Fibroblast of the conjunctiva (primary cell): ENCODE measurements at regions not wholly inside any gene's neighbourhood (a gene's known extent, or its start where the extent isn't known, plus 50 kb on each side); places are given as distances from the start of the nearest gene placed in this dataset.

Source experiments
- DNase-seq: peaks from one replicate; pipeline ENCODE4 v3.0.0-alpha.2; 2010; ENCODE audit warnings: low read depth

GRCh38 chr2:226652983-226653765 lies 146.4 kb downstream of the IRS1 start:
- DNase-seq: no peak

DNA sequence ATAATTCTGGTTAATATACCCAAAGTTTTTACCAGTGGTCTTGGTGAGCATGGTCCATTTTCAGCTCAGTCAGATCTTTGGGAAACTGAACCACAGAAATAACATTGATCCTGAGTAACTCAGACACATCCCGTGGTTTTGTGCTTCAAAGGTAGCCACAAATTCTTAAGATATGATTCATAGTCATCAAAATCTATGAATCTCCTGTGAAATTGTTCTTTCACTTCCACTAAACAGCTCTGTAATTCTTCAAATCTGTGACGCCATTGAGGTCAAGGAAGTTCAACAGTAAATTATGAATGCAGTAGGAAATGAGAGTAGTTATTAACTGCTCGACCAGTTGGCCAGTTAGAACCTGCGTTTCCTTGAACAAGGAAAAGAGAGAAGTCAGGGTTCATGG lies 147.3 kb downstream of the IRS1 start:
- no peak for DNase-seq

- DNase-seq: peak; percentile 89
Observed at GRCh38 chr2:226649871-226650660, 149.6 kb downstream of the IRS1 start.

- DNase-seq: no peak
Observed at GRCh38 chr2:226649201-226649600, 150.4 kb downstream of the IRS1 start.

DNA sequence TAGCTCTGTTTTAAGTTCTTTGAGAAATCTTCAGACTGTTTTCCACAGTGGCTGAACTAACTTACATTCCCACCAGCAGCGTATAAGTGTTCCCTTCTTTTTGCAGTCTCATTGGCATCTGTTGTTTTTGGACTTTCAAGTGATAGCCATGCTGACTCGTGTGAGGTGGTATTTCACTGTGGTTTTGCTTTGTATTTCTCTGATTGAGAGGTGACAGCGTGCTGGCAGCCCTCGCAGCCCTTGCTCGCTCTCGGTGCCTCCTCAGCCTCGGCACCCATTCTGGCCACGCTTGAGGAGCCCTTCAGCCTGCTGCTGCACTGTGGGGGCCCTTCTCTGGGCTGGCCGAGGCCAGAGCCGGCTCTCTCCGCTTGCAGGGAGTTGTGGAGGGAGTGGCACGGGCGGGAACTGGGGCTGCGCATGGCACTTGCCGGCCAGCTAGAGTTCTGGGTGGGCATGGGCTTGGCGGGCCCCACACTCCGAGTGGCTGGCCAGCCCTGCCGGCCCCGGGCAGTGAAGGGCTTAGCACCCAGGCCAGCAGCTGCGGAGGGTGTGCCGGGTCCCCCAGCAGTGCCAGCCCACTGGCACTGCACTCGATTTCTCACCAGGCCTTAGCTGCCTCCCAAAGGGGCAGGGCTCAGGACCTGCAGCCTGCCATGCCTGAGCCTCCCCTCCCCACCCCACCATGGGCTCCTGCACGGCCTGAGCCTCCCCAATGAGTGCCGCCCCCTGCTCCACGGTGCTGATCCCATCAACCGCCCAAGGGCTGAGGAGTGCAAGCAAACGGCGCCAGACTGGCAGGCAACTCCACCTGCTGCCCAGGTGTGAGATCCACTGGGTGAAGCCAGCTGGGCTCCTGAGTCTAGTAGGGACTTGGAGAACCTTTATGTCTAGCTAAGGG lies 151.8 kb downstream of the IRS1 start:
- DNase-seq: no peak

- DNase-seq: no peak
Observed at GRCh38 chr2:226644399-226644865, 155.2 kb downstream of the IRS1 start.

- no peak for DNase-seq
Observed at GRCh38 chr2:226643946-226644282, 155.7 kb downstream of the IRS1 start.

GRCh38 chr2:226643030-226643945 lies 156.3 kb downstream of the IRS1 start:
- no peak for DNase-seq

GRCh38 chr2:226641008-226641407 lies 158.6 kb downstream of the IRS1 start:
- DNase-seq: no peak

GRCh38 chr2:226640501-226640900 lies 159.1 kb downstream of the IRS1 start:
- DNase-seq: no peak

- no peak for DNase-seq
Observed at GRCh38 chr2:226639550-226639949, 160.1 kb downstream of the IRS1 start.

DNA sequence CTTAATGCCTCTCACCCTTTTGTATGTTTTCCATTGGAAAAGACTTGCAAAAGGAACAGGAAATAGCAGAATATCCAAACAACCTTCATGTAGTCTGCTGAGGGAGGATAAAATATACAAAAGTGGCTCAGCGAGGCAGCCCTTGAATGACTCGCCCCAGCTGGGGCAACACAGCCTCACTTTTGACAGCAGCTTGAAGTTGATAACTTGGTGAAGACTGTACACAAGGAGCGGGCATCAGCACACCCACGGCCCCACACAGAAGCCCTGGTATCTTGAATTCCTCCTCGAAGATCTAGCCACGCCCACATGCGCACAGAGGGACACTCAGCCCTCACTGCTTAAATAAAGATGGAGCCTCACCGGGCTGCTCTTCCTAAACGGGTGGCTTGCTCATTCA lies 161.0 kb downstream of the IRS1 start:
- DNase-seq: no peak

- no peak for DNase-seq
Observed at GRCh38 chr2:226637383-226637782, 162.2 kb downstream of the IRS1 start.

- no peak for DNase-seq
Observed at GRCh38 chr2:226636586-226636985, 163.0 kb downstream of the IRS1 start.

DNA sequence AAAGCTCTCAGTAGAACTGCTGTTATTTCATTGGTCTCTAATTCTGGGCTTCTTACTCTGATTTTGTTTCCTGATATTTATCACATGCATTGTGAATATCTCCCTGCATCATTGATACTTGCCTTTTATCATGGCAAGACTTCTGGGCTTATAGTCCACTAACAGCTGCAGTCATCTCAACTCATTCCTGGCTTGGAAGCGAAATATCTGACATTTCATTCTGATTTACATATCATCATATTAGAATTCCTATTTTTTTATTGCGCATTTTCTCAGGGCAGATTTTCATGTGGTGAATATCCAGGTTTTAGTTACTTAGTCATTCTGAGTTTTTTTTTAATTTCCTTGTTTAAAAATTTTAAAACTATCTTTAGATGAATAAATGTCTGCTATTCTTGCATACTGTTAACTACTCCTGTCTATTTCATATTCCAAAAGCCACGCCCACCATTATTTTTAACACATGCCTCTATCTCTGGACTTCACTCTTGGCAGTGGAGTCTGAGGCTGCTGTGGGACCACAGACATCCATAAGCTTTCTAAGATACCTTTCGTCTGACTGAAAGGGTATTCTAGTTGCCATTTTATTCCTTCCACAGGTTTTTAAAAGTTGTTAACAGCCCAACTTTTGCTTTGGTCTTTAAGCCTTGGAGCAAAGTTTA lies 164.5 kb downstream of the IRS1 start:
- DNase-seq: no peak

DNA sequence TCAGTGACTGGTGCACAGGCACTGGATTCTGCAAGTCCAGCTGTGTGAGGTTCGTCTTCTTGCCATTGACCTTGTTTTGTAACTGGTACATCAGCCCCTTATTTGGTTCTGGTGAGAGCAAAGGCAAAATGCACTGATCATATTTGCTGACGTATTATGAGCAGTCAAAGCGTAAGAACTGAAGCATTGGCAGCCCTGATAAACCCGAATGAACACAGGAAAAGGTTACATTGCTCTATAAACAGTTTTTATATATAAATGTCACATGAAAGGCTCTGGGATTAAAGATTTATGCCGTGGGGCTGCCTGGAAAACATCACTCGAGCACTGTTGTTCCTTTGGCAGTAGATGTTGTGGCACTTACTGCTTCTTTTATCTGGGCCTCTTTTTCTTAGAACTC lies 167.9 kb downstream of the IRS1 start:
- DNase-seq: no peak

DNA sequence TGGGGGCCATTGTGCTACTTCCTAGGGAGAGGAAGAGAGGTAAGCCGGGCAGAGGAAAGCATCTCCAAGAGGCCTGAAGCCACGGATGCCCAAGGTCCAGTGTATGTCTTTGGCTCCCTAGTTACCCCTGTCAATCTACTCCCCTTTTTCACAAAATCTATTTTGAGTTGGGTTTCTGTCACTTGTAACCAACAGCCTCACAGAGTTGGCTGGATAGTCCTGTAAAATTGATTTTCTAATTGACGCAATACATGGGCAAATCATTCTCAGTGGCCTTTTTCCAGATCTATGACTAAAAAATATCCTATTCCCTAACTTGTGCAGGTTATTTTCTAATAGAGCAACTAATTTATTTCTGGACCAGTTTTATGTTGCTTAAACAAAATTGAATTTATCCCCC lies 168.4 kb downstream of the IRS1 start:
- no peak for DNase-seq

DNA sequence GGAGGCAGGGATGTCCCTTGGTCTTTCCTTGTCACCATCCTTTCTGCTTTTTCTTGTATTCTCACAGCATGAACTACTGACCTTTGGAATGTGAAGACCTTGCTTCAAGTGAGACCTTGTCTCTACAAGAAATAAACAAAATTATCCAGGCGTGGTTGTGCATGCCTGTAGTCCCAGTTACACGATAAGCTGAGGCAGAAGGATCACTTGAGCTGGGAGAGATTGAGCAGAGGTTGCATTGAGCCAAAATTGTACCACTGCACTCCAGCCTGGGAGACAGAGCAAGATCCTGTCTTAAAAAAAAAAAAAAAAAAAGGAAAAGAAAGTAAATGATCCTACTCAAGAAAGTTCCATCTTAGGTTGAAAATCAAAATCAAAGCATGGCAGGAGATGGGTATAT lies 173.7 kb downstream of the IRS1 start:
- DNase-seq: no peak

DNA sequence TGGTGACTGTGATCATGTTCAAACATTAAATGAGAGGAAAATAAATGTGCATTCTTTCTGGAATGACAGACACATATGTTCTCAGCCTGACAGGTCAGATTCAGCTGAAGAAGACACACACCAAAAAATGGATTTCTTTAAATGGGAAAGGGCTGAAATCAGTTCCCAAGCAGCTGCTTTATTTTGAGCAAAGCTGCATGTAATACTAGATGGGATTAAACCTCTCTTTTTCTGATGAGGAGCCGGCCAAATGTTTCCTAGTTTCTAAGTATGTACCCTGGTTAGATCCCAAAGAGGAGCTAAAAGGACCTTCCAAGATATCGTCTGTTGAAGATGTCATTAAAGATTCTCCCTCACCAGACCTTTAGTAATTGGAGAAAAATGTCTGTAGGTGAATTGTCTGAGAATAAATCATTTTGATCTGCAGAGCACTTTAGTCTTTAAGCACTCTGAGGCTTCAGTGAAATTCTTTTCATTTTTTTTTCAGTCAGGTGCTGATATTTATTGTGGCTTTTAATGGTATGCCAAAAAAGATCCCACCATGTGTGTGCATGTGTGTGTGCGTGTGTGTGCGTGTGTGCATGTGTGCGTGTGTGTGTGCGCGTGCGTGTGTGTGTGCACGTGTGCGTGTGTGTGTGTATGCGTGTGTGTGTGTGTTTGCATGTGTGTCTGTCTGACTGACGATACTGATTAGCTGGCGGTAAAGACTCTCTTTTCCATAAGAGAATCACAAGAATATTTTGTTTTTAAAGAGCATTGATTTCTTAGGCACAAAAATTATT lies 175.8 kb downstream of the IRS1 start:
- DNase-seq: no peak

- DNase-seq: no peak
Observed at GRCh38 chr2:226622484-226622883, 177.1 kb downstream of the IRS1 start.
